NB4 (cell line): ENCODE measurements at regions not wholly inside any gene's neighbourhood (a gene's known extent, or its start where the extent isn't known, plus 50 kb on each side); places are given as distances from the start of the nearest gene placed in this dataset.

Experiments used
- CTCF ChIP-seq: IDR thresholded peaks from one replicate; pipeline ENCODE4 v1.5.1; 2012; ENCODE audit warnings: low read depth, low read length
- MAX ChIP-seq: IDR thresholded peaks from 2 replicates; pipeline ENCODE4 v1.6.1; 2011; ENCODE audit warnings: low read depth, low read length
- POLR2A ChIP-seq: IDR thresholded peaks from 2 replicates; pipeline ENCODE4 v1.6.1; 2011; ENCODE audit warnings: mild to moderate bottlenecking; ENCODE audit not compliant: insufficient read length; ENCODE audit errors: extremely low read depth

GRCh38 chr5:82985763-82986162, 91.4 kb downstream of the TMEM167A start:
- TF ChIP-seq CTCF: no peak
- no peak for TF ChIP-seq POLR2A
- no peak for TF ChIP-seq MAX
